Kidney epithelial cell (primary cell): ENCODE measurements at regions not wholly inside any gene's neighbourhood (a gene's known extent, or its start where the extent isn't known, plus 50 kb on each side); places are given as distances from the start of the nearest gene placed in this dataset.

Source experiments
- DNase-seq: peaks from one replicate; pipeline ENCODE4 v3.0.0-alpha.2; 2010; ENCODE audit warnings: low read depth
- H3K27me3 ChIP-seq: 2 replicates; pipeline ENCODE4 v1.6.0; 2011; ENCODE audit warnings: low read length; ENCODE audit not compliant: control insufficient read depth, insufficient read depth
- H3K36me3 ChIP-seq: 2 replicates; pipeline ENCODE4 v1.5.1; 2011; ENCODE audit warnings: low read length; ENCODE audit not compliant: control insufficient read depth, insufficient read depth
- H3K4me3 ChIP-seq: 2 replicates; pipeline ENCODE4 v1.5.1; 2011; ENCODE audit warnings: low read depth, mild to moderate bottlenecking, control low read depth, low read length
- CTCF ChIP-seq: IDR thresholded peaks from 2 replicates; pipeline ENCODE4 v1.5.1; 2011; ENCODE audit warnings: mild to moderate bottlenecking, moderate library complexity, low read length, control low read depth, inconsistent platforms; ENCODE audit not compliant: insufficient read depth, poor library complexity, severe bottlenecking

GRCh38 chr1:186775881-186776560 lies 52.7 kb upstream of the PLA2G4A start:
- H3K27me3 ChIP-seq = no peaks in the 10 kb centered on the region
- no peak overlapping the region for H3K4me3 ChIP-seq
- H3K36me3 ChIP-seq = no peaks in the 10 kb centered on the region
- TF ChIP-seq CTCF = no peak
- no peak for DNase-seq

GRCh38 chr1:186775036-186775435 lies 53.7 kb upstream of the PLA2G4A start:
- no peaks in the 10 kb centered on the region for H3K36me3 ChIP-seq
- no peak for TF ChIP-seq CTCF
- no peak overlapping the region for H3K4me3 ChIP-seq
- no peaks in the 10 kb centered on the region for H3K27me3 ChIP-seq
- DNase-seq = no peak

DNA sequence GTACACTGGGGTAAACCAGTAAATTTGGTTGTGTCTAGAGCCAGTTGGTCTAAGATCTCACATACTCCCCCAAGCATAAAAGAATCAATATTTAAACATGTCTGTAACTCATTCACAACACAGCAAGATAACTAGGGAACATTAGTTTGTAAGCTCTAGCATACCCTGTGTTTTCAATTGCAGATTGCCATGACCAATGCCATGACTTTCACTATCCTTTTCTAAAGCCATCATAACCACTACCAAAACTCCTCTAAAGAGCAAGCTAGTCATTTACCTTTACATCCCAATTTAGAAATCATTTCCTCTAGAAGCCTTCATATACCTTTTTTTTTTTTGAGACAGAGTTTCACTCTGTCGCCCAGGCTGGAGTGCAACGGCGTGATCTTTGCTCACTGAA lies 56.5 kb upstream of the PLA2G4A start:
- Histone ChIP-seq H3K4me3 (no peak overlapping the region), H3K36me3 (no peaks in the 10 kb centered on the region), H3K27me3 (no peaks in the 10 kb centered on the region)
- no peak for TF ChIP-seq CTCF
- DNase-seq = no peak

GRCh38 chr1:186770421-186770820 lies 58.3 kb upstream of the PLA2G4A start:
- Histone ChIP-seq H3K27me3 (no peaks in the 10 kb centered on the region), H3K36me3 (no peaks in the 10 kb centered on the region), H3K4me3 (no peak overlapping the region)
- TF ChIP-seq CTCF = no peak
- no peak for DNase-seq

DNA sequence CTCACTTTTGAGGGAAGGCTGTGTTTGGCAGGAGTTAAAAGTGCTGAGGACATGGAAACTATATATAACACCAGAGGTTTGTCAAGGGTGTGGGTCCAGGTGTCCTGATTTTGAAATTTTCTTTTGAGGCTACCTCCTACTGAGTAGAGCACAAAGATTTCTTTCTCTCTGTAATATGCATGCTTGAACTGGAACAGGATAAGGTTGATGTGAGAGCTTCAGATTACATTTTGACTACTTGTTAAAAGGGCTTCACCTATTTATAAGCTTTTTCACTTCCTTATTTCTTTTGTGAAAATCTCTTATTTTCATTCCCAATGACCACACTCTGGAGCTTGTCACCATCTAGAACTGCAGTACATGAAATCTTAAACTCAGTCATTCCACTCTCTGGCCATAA lies 59.8 kb upstream of the PLA2G4A start:
- Histone ChIP-seq H3K27me3 (no peaks in the 10 kb centered on the region), H3K36me3 (no peaks in the 10 kb centered on the region), H3K4me3 (no peak overlapping the region)
- DNase-seq = no peak
- TF ChIP-seq CTCF = no peak

- no peak for DNase-seq
- Histone ChIP-seq H3K36me3 (no peaks in the 10 kb centered on the region), H3K27me3 (no peaks in the 10 kb centered on the region), H3K4me3 (no peak overlapping the region)
- TF ChIP-seq CTCF = no peak
Measured at GRCh38 chr1:186765446-186765845, 63.3 kb upstream of the PLA2G4A start.
